Endothelial cell of umbilical vein (primary cell): ENCODE measurements at regions not wholly inside any gene's neighbourhood (a gene's known extent, or its start where the extent isn't known, plus 50 kb on each side); places are given as distances from the start of the nearest gene placed in this dataset.

Experiments used
- BruUV-seq: library from RNA; stranded (reverse); fragments of 400-500 nt; replicated peaks from 2 replicates; lab custom pipeline; 2021; lab: Mats Ljungman, UMichigan
- CTCF ChIA-PET: fragments of 300-600, 350-600 bp; sonication (Branson Sonifier 250); formaldehyde crosslinking; loops from one replicate; lab custom pipeline; 2021; ENCODE audit warnings: antibody characterized with exemption, inconsistent platforms; lab: Charles Lee
- POLR2A ChIA-PET: fragments of 300-600, 350-600 bp; sonication (Branson Sonifier 250); formaldehyde crosslinking; loops from one replicate; lab custom pipeline; 2021; ENCODE audit warnings: antibody characterized with exemption, inconsistent platforms; lab: Charles Lee
- DNase-seq: peaks from one replicate; pipeline ENCODE4 v3.0.0-alpha.2; 2011; ENCODE audit warnings: low read depth, low spot score
- FAIRE-seq: peaks from 2 replicates; lab custom pipeline; 2011; peaks lifted over from hg19 to GRCh38; lab: Jason Lieb, UNC
- H2AFZ ChIP-seq: 2 replicates; pipeline ENCODE4 v1.6.0; 2012; ENCODE audit warnings: low read depth, low read length, control low read depth, inconsistent platforms
- H3K27ac ChIP-seq: 2 replicates; pipeline ENCODE4 v1.5.1; 2011; ENCODE audit warnings: low read depth, mild to moderate bottlenecking, control low read depth, low read length, moderate library complexity; ENCODE audit not compliant: insufficient read depth
- H3K27me3 ChIP-seq, 2 experiments: 2 replicates each; pipeline versions ENCODE4 v1.6.0 to v1.6.1; 2011; ENCODE audit warnings: low read length in 2 of 2, mixed read lengths in 1 of 2; ENCODE audit not compliant: control insufficient read depth in 2 of 2, insufficient read depth in 2 of 2
- H3K36me3 ChIP-seq, 2 experiments: 2 replicates in 1 of 2; 3 replicates in 1 of 2; pipeline ENCODE4 v1.5.1; 2011; ENCODE audit warnings: low read length in 2 of 2, mild to moderate bottlenecking in 1 of 2, moderate library complexity in 1 of 2; ENCODE audit not compliant: control insufficient read depth in 2 of 2, insufficient read depth in 2 of 2; ENCODE audit errors: extremely low read depth in 1 of 2
- H3K4me1 ChIP-seq: 3 replicates; pipeline ENCODE4 v1.5.1; 2011; ENCODE audit warnings: mild to moderate bottlenecking, low read length; ENCODE audit not compliant: control insufficient read depth, insufficient read depth; ENCODE audit errors: extremely low read depth
- H3K4me2 ChIP-seq: 2 replicates; pipeline ENCODE4 v1.6.1; 2011; ENCODE audit warnings: low read length, control low read depth, mixed read lengths; ENCODE audit not compliant: insufficient read depth
- H3K4me3 ChIP-seq, 3 experiments: fragments of 200-600 bp in 1 of 3; sonication (generic), shearing (Covaris generic) in 1 of 3; replicated peaks in 1 of 3; 2 replicates each; pipeline ENCODE4 v1.5.1; 2011 to 2016; ENCODE audit warnings: control low read depth in 3 of 3, low read length in 3 of 3, mild to moderate bottlenecking in 2 of 3, inconsistent platforms in 1 of 3, low read depth in 1 of 3, moderate library complexity in 1 of 3; ENCODE audit not compliant: insufficient read depth in 1 of 3
- H3K79me2 ChIP-seq: 2 replicates; pipeline ENCODE4 v1.6.0; 2012; ENCODE audit warnings: low read length, inconsistent platforms; ENCODE audit not compliant: control insufficient read depth, insufficient read depth
- H3K9ac ChIP-seq: replicated peaks from 2 replicates; pipeline ENCODE3; 2011; ENCODE audit warnings: low read length, control low read depth; ENCODE audit not compliant: insufficient read depth; ENCODE audit errors: extremely low read depth
- H3K9me1 ChIP-seq: replicated peaks from 3 replicates; pipeline ENCODE4 v1.6.0; 2011; ENCODE audit warnings: mild to moderate bottlenecking, low read length; ENCODE audit not compliant: control insufficient read depth, insufficient read depth; ENCODE audit errors: extremely low read depth
- H3K9me3 ChIP-seq: replicated peaks from 2 replicates; pipeline ENCODE4 v1.5.1; 2012; ENCODE audit warnings: low read length, inconsistent platforms; ENCODE audit not compliant: control insufficient read depth, insufficient read depth
- H4K20me1 ChIP-seq: replicated peaks from 2 replicates; pipeline ENCODE3; 2011; ENCODE audit warnings: mild to moderate bottlenecking, low read length; ENCODE audit not compliant: control insufficient read depth, insufficient read depth; ENCODE audit errors: extremely low read depth
- EZH2 ChIP-seq: IDR thresholded peaks from 2 replicates; pipeline ENCODE4 v1.6.1; 2012; ENCODE audit warnings: borderline replicate concordance, low read depth, mild to moderate bottlenecking, moderate library complexity, low read length, inconsistent platforms; ENCODE audit not compliant: severe bottlenecking
- FOS ChIP-seq: IDR thresholded peaks from 2 replicates; pipeline ENCODE4 v1.6.1; 2011; ENCODE audit warnings: mild to moderate bottlenecking, low read length, moderate library complexity, borderline replicate concordance; ENCODE audit not compliant: insufficient read depth
- GATA2 ChIP-seq: IDR thresholded peaks from 2 replicates; pipeline ENCODE4 v1.7.0; 2011; ENCODE audit warnings: low read depth, mild to moderate bottlenecking, moderate library complexity, mixed read lengths, low read length; ENCODE audit not compliant: insufficient read length, insufficient read depth
- JUN ChIP-seq: IDR thresholded peaks from 2 replicates; pipeline ENCODE4 v1.6.1; 2011; ENCODE audit warnings: borderline replicate concordance, low read depth; ENCODE audit not compliant: insufficient read length, insufficient read depth
- MYC ChIP-seq: IDR thresholded peaks from one replicate; pipeline ENCODE4 v1.6.1; 2011; ENCODE audit warnings: mild to moderate bottlenecking, low read depth, low read length
- POLR2A ChIP-seq: IDR thresholded peaks from 2 replicates; pipeline ENCODE4 v1.6.1; 2012; ENCODE audit warnings: low read depth, mild to moderate bottlenecking, control low read depth, low read length
- POLR2AphosphoS5 ChIP-seq: IDR thresholded peaks from 2 replicates; pipeline ENCODE4 v1.6.1; 2012; ENCODE audit warnings: low read depth, mild to moderate bottlenecking, control low read depth, low read length, moderate library complexity; ENCODE audit not compliant: insufficient read depth
- dilution Hi-C: fragments of 300-500 bp; cut with MboI; formaldehyde crosslinking; loops from one replicate; pipeline ENCODE4 v1.15.0; 2019; ENCODE audit warnings: low sequenced_read_pairs; ENCODE audit not compliant: extremely low pct_ligation_motif_present
- intact Hi-C: fragments of 100-400 bp; cut with micrococcal nuclease; formaldehyde crosslinking; loops from one replicate; pipeline ENCODE4 v1.10.0; 2022
- TF ChIP-seq, protein P1 (sequence below), 2 donors: IDR thresholded peaks; 1 replicate in 1 of 2; 2 replicates in 1 of 2; pipeline ENCODE4 v1.5.1; 2011; ENCODE audit warnings: low read length in 2 of 2, mild to moderate bottlenecking in 2 of 2, moderate library complexity in 2 of 2, control low read depth in 1 of 2, inconsistent platforms in 1 of 2, low read depth in 1 of 2; ENCODE audit not compliant: insufficient read depth in 1 of 2; ENCODE audit errors: extremely low read depth in 1 of 2
- TF ChIP-seq, protein P2 (sequence below): IDR thresholded peaks from 2 replicates; pipeline ENCODE4 v1.6.1; 2011; ENCODE audit not compliant: insufficient read depth, insufficient read length

DNA sequence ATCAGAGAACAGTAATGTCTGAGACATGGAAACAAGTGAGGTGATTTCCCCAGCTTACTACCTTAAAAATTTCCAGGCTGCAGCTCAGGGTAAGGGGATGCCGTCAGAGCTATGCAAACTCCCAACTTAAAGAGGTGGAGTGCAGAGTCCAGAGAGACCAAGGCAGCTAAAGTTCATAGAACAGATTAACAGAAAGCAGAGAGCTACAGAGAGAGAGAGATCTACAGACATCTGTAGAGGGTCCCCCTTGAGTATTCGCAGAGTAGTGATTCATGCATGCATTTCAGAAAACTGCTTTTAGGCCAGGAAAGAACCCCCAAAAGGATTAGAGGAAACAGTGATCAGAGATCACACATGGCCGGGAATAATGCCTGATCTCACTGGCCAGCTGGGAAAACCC, 306.2 kb upstream of the PUM3 start:
- ChIA-PET CTCF (no interaction called here), POLR2A (no interaction called here)
- FAIRE-seq = no peak
- no peak overlapping the region for H3K4me3 ChIP-seq
- intact Hi-C loops (no loop called here), dilution Hi-C loops (no loop called here)
- no peaks in the 10 kb centered on the region for H3K9me1 ChIP-seq
- no peak overlapping the region for H3K9ac ChIP-seq
- H4K20me1 ChIP-seq = no peaks in the 10 kb centered on the region
- no TSS peak for BruUV-seq
- no peaks in the 10 kb centered on the region for H3K36me3 ChIP-seq
- H3K79me2 ChIP-seq = no peaks in the 10 kb centered on the region
- no peak for TF ChIP-seq POLR2AphosphoS5
- no peak for TF ChIP-seq MYC
- TF ChIP-seq, protein P1, sequence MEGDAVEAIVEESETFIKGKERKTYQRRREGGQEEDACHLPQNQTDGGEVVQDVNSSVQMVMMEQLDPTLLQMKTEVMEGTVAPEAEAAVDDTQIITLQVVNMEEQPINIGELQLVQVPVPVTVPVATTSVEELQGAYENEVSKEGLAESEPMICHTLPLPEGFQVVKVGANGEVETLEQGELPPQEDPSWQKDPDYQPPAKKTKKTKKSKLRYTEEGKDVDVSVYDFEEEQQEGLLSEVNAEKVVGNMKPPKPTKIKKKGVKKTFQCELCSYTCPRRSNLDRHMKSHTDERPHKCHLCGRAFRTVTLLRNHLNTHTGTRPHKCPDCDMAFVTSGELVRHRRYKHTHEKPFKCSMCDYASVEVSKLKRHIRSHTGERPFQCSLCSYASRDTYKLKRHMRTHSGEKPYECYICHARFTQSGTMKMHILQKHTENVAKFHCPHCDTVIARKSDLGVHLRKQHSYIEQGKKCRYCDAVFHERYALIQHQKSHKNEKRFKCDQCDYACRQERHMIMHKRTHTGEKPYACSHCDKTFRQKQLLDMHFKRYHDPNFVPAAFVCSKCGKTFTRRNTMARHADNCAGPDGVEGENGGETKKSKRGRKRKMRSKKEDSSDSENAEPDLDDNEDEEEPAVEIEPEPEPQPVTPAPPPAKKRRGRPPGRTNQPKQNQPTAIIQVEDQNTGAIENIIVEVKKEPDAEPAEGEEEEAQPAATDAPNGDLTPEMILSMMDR (IDR thresholded peaks at IDR 0.05; ENCODE audit: extremely low read depth in 1 of 2, insufficient read depth in 1 of 2, low read depth in 1 of 2, low read length in 2 of 2) = no peak
- TF ChIP-seq FOS = no peak
- no peak for TF ChIP-seq POLR2A
- TF ChIP-seq EZH2 = no peak
- TF ChIP-seq, protein P2, sequence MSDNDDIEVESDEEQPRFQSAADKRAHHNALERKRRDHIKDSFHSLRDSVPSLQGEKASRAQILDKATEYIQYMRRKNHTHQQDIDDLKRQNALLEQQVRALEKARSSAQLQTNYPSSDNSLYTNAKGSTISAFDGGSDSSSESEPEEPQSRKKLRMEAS = no peak
- TF ChIP-seq GATA2 = no peak
- TF ChIP-seq JUN = no peak
- DNase-seq = no peak
- H3K4me1 ChIP-seq = no peaks in the 10 kb centered on the region
- no peaks in the 10 kb centered on the region for H3K27me3 ChIP-seq
- H3K9me3 ChIP-seq = no peaks in the 10 kb centered on the region
- no peak overlapping the region for H3K27ac ChIP-seq
- H3K4me2 ChIP-seq = no peak overlapping the region
- H2AFZ ChIP-seq = no peak overlapping the region
